Omental fat pad (tissue), 3 donors: ENCODE measurements at regions not wholly inside any gene's neighbourhood (a gene's known extent, or its start where the extent isn't known, plus 50 kb on each side); places are given as distances from the start of the nearest gene placed in this dataset.

ENCODE experiments used
- ATAC-seq: fragments of 150-250 bp; one replicate; pipeline ENCODE4 v1.9.1; 2016; ENCODE audit warnings: mild to moderate bottlenecking, moderate library complexity; ENCODE audit not compliant: low FRiP score
- DNase-seq: peaks from one replicate; pipeline ENCODE4 v3.0.0-alpha.2; 2019; ENCODE audit warnings: low spot score
- TF ChIP-seq, protein P1 (sequence below), 3 donors: fragments of 450-650 bp; IDR thresholded peaks; one replicate each; pipeline ENCODE4 v1.5.1; 2016 to 2017; ENCODE audit warnings: antibody characterized with exemption in 3 of 3, mild to moderate bottlenecking in 3 of 3, moderate library complexity in 2 of 3

DNA sequence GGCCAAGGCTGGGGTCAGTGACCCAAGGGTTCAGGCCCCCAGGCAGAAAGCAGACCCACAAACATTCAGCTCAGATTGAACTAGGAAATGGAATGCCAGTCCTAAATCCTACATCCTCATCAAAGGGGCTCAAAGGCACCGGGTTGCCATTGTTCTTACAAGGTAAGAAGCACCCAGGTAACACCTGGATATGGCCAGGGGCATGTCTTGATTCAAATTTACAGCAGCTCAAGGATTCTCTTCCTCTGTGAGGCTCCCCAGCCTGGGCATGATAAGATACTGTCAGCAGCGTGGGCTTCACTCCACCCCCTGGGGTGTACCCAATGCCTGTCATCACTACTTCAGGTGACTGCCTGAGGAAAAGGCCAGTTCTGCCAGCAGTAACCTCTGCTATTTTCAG is 92.1 kb upstream of the FSTL4 start:
- TF ChIP-seq, protein P1, sequence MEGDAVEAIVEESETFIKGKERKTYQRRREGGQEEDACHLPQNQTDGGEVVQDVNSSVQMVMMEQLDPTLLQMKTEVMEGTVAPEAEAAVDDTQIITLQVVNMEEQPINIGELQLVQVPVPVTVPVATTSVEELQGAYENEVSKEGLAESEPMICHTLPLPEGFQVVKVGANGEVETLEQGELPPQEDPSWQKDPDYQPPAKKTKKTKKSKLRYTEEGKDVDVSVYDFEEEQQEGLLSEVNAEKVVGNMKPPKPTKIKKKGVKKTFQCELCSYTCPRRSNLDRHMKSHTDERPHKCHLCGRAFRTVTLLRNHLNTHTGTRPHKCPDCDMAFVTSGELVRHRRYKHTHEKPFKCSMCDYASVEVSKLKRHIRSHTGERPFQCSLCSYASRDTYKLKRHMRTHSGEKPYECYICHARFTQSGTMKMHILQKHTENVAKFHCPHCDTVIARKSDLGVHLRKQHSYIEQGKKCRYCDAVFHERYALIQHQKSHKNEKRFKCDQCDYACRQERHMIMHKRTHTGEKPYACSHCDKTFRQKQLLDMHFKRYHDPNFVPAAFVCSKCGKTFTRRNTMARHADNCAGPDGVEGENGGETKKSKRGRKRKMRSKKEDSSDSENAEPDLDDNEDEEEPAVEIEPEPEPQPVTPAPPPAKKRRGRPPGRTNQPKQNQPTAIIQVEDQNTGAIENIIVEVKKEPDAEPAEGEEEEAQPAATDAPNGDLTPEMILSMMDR (IDR thresholded peaks at IDR 0.05): no peak
- DNase-seq (no peak), ATAC-seq (no peak)

DNA sequence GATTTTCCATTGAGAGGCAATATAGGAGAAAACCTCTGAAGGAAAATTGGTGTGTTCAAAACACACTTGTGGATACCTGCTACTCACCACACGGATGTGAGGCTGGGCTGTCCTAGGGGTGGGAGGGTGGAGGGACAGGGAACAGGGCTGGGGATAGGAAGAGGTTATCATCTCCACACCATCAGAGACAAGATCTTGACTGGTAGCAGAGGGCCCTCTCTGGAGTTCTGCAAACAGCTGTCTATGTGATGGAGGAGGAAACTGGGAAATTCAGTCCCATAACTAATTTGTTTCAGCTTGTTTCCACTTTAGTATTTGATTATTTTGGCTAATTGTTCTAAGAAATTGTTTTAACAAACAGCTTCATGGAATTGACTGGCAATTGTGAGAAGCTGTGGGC is 91.6 kb upstream of the FSTL4 start:
- TF ChIP-seq, protein P1 (IDR thresholded peaks at IDR 0.05): no peak
- ATAC-seq: no peak

DNA sequence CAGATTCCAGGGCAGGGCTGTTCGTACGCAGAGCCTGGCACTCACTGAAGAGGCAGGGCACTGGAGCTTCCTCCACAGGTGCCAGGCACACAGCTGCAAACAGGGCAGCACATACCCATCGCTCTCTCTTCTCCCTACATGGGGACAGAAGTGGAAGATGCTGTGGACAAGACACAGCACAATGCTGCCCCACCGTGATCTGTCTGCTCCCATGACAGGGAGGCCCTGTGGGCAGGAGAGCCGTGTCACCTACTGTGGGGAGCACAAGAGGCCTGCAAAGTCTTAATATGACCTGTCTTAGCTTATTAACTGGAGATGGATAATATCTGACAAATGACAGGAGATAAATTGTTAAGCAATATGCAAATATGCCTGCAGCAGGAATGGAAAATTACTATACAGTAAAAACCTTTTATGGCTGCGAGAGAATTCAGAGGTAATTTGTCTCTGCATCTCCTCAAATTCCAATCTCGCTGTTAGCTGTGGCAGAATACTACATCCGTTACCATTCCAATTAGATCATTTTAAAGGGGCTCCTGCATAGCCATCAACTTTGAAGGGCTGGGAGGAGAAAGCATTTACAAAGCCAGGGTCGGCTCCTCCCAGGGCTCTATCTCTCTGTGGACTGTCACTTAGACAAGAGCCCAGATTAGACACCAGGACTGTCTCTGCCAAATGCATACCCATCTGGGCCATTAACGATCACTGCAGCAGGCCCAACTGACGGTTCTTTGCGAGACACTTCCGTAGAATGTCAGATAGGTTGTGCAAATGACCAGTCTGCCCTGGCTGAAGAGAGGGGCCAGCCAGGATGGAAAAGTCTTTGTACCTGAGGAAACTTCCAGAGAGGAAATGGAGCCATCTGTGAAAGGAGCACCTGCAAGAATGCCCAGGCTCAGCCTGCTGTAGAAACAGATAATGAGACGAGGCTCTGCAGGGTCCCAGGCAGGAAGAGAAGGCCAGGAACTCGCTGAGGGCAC is 90.7 kb upstream of the FSTL4 start:
- TF ChIP-seq, protein P1 (IDR thresholded peaks at IDR 0.05): no peak
- no peak for DNase-seq
- ATAC-seq: no peak

More for the DNA sequence above, 91.6 kb upstream of the FSTL4 start:
- DNase-seq: no peak

DNA sequence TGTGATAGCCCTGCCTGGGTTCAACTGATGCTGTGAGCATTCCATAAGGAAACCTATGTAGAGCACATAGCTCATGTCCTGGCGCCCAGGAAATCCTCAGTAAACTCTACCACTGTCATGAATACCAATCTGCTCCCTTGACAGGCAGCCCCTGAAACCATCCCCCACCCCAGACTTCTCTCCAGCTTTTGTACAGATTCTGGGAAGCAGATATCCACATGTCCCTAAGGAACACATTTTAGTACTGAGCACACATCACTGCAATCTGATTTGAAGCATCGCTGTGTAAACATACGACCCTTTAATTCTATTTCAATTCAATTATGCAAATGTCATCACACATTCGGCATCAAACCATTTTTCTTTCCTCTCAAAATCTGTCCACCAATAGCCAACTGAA is 89.5 kb upstream of the FSTL4 start:
- no peak for DNase-seq
- TF ChIP-seq, protein P1 (IDR thresholded peaks at IDR 0.05): no peak
- ATAC-seq: no peak

DNA sequence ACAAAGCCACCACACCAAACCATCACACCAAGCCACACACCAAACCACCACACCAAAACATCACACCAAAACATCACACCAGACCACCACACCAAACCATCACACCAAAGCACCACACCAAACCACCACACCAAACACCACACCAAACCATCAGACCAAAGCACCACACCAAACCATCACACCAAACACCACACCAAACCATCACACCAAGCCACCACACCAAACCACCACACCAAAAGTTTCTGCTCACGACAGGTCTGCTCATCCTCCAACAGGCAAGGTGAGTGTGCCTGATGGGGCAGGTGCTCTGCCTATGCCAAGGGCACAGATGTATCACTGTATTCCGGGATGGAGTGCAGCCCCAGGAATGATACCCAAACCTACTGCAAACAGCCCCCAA is 87.9 kb upstream of the FSTL4 start:
- TF ChIP-seq, protein P1 (IDR thresholded peaks at IDR 0.05): no peak
- ATAC-seq: no peak
- DNase-seq: no peak

DNA sequence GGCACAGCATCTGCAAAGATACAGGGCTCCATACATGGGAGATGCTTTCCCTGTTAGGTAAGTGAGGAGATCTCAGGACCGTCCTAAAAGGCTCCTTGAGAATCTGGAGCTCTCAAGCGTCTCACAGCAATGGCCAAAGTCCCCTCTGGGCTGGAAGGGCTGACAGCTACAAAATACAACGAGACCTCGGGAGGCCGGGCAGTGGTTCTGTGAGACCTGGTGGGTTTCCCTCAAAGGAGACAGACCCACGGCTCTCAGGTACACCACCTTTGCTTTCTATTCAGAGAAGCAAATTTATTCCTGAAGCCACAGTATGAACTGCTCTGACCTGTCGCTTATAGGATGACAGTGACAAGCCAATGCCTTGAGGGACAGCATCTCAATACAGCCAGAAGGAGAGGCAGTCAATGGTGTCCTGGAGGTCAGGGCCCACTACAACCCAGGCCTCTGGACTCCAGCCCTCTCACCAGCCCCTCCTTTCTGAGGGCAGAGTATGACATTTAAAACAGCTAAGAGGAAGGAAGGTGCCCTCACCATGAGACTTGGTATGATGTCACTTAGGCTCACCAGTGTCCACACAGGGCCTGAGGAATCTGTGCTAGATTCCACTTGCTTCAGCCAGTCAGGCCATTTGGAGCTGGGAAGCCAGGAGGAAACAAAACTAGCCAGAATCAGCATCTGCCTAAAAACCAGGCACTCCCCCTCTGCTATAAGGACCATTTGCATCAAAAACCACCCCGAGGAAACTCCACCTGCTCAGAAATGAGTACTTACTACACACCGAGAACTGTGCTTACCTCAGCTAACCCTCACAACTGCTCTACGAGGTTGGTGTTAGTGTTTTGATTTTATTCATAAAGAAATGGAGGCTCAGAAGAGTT is 86.5 kb upstream of the FSTL4 start:
- no peak for DNase-seq
- ATAC-seq: no peak
- TF ChIP-seq, protein P1 (IDR thresholded peaks at IDR 0.05): no peak
